ENCODE measurements at regions not wholly inside any gene's neighbourhood (a gene's known extent, or its start where the extent isn't known, plus 50 kb on each side); places are given as distances from the start of the nearest gene placed in this dataset.
A peak's percentile ranks its signal among the peaks of the same experiment; 100 is the strongest.

DNA sequence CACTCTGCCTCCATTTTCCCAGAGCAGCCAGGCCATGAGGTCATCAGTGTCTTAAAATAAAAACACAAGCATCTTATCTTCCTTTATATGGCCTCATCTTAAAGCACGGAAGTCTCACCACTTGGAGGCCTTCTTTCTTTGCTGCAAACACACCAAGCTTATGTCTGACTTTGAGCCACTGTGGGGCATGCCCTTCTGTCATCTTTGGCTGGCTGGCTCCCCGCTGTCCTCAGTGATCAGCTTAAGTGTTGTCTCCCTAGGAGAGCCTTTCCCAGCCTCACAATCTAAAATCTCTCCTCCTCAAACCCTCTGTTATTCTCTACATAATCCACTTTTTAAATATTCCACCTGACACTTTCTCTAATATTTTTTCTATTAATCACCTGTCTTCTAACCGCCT, 191.6 kb upstream of the TTC29 start:
- TF ChIP-seq POLR2A (IDR thresholded peaks at IDR 0.05; ENCODE audit: extremely low read depth, insufficient read length) (no peak), MYC (IDR thresholded peaks at IDR 0.05; ENCODE audit: low read depth, low read length) (no peak)
- TF ChIP-seq, protein P1, sequence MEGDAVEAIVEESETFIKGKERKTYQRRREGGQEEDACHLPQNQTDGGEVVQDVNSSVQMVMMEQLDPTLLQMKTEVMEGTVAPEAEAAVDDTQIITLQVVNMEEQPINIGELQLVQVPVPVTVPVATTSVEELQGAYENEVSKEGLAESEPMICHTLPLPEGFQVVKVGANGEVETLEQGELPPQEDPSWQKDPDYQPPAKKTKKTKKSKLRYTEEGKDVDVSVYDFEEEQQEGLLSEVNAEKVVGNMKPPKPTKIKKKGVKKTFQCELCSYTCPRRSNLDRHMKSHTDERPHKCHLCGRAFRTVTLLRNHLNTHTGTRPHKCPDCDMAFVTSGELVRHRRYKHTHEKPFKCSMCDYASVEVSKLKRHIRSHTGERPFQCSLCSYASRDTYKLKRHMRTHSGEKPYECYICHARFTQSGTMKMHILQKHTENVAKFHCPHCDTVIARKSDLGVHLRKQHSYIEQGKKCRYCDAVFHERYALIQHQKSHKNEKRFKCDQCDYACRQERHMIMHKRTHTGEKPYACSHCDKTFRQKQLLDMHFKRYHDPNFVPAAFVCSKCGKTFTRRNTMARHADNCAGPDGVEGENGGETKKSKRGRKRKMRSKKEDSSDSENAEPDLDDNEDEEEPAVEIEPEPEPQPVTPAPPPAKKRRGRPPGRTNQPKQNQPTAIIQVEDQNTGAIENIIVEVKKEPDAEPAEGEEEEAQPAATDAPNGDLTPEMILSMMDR (IDR thresholded peaks at IDR 0.05; ENCODE audit: low read depth, low read length) = no peak
- TF ChIP-seq, protein P2, sequence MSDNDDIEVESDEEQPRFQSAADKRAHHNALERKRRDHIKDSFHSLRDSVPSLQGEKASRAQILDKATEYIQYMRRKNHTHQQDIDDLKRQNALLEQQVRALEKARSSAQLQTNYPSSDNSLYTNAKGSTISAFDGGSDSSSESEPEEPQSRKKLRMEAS (IDR thresholded peaks at IDR 0.05; ENCODE audit: low read depth, low read length) = no peak
- no peak for DNase-seq (ENCODE audit: low read depth)

DNA sequence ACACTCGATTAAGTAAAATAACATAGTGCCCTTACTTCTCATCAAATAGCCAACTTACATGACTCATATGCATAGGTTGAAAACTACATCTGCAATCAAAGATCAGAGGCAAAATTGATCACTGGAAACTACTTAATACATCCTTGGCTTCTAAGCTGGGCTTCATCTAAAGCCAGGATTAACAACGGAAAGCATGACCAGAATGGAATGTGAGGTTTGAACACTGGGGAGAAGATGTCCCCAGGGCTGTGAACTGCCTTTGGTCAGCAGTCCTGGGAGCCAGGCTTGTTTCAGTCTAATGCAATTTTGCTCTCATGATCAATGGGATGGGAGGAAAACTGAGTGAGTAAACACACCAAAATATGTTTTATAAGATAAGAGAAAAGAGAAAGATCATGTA, 192.5 kb upstream of the TTC29 start:
- no peak for TF ChIP-seq POLR2A (IDR thresholded peaks at IDR 0.05; ENCODE audit: extremely low read depth, insufficient read length)
- no peak for DNase-seq (ENCODE audit: low read depth)
- H3K4me3 ChIP-seq (ENCODE audit: low read depth, low read length) = no peak overlapping the region

More for the DNA sequence above, 191.6 kb upstream of the TTC29 start:
- H3K4me3 ChIP-seq (ENCODE audit: low read depth, low read length) = no peak overlapping the region

DNA sequence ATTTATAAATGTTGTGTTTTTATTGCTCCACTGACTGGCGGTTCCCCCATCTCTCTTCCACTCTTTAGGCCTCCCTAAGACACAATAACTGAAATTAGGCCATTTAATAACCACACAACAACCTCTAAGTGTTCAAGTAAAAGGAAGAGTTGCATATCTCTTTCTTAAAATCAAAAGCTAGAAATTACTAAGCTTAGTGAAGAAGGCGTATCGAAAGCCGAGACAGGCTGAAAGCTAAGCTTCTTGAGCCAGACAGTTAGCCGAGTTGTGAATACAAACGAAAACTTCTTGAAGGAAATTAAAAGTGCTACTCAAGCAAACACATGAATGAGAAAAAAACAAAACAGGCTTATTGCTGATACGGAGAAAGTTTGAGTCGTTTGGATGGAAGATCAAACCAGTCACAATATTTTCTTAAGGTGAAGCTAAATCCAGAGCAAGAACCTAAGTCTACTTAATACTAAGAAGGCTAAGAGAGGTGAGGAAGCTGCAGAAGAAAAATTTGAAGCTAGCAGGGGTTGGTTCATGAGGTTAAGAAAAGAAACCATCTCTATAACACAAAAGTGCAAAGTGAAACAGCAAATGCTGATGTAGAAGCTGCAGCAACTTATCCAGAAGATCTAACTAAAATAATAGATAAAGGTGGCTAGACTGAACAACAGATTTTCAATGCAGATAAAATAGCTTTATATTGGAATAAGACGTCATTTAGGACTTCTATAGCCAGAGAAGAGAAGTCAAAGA, 194.0 kb upstream of the TTC29 start:
- no peak for DNase-seq (ENCODE audit: low read depth)
- H3K4me3 ChIP-seq (ENCODE audit: low read depth, low read length) = no peak overlapping the region
- TF ChIP-seq, protein P1 (IDR thresholded peaks at IDR 0.05; ENCODE audit: low read depth, low read length) = no peak
- TF ChIP-seq, protein P2 (IDR thresholded peaks at IDR 0.05; ENCODE audit: low read depth, low read length) = no peak
- TF ChIP-seq MYC (IDR thresholded peaks at IDR 0.05; ENCODE audit: low read depth, low read length) = no peak
- no peak for TF ChIP-seq POLR2A (IDR thresholded peaks at IDR 0.05; ENCODE audit: extremely low read depth, insufficient read length)

DNA sequence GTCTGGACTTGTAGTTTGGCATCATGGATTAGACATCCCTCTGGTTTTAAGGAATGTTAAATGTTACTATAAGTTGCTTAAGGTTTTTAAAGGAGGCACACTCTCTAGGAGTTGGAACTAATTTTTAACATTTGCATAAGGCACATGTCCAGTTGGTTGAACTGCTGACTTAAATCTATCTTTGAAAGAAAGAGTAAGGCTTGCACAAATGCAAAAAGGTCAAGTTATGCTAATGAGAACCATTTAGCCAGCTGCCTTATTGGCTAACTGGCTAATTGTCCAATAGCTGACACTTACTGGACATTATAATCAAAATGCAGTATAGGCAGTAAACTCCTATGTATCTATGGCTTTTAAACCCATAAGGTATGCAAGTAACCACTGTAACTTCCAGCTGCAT, 206.1 kb upstream of the TTC29 start:
- no peak overlapping the region for H3K4me3 ChIP-seq (ENCODE audit: low read depth, low read length)
- TF ChIP-seq MYC (IDR thresholded peaks at IDR 0.05; ENCODE audit: low read depth, low read length) (no peak), POLR2A (IDR thresholded peaks at IDR 0.05; ENCODE audit: extremely low read depth, insufficient read length) (no peak)
- TF ChIP-seq, protein P1 (IDR thresholded peaks at IDR 0.05; ENCODE audit: low read depth, low read length) = no peak
- TF ChIP-seq, protein P2 (IDR thresholded peaks at IDR 0.05; ENCODE audit: low read depth, low read length) = no peak
- no peak for DNase-seq (ENCODE audit: low read depth)

DNA sequence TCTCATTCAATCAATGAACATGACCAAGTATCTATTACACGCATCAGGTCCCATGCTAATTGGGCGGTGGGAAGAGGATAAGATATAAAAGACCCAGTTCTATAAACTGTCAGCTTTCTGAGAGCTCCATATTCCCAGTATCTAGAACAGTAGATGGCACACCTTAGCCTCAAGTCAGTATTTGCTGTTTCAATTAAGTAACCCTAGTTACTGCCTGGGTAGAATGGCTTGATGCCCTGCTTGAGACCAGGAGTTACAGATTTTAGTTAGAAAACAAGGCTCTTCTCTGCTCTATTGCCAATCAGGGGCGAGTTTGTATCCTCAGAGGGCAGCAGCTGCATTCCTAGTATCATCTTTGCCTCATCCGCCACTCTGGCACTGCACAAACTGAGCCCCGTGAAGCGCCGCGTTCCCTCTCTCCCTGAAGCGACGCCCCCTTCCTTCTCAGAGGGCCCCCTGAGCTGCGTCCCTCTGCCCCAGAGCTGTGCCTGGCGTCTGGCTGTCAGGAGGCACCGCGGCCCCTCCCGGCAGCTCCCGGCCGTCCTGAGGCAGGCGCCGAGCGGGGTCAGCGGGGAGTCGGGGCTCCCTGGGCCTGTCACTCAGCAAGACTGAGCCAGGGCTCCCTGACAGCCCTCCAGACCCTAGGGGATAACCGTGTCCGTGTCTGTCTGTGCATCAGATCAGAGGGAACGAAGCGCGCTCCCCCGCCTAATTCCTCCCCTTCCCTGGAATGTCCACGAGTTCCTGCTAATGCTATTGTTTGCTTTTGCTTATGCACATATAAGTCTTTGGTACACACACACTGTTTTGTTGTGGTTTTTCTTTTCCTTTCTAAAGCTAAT, 212.4 kb upstream of the TTC29 start:
- no peak for TF ChIP-seq POLR2A (IDR thresholded peaks at IDR 0.05; ENCODE audit: extremely low read depth, insufficient read length)
- TF ChIP-seq, protein P1 (IDR thresholded peaks at IDR 0.05; ENCODE audit: low read depth, low read length) = no peak
- no peak for TF ChIP-seq MYC (IDR thresholded peaks at IDR 0.05; ENCODE audit: low read depth, low read length)
- TF ChIP-seq, protein P2 (IDR thresholded peaks at IDR 0.05; ENCODE audit: low read depth, low read length) = no peak
- no peak overlapping the region for H3K4me3 ChIP-seq (ENCODE audit: low read depth, low read length)
- no peak for DNase-seq (ENCODE audit: low read depth)

DNA sequence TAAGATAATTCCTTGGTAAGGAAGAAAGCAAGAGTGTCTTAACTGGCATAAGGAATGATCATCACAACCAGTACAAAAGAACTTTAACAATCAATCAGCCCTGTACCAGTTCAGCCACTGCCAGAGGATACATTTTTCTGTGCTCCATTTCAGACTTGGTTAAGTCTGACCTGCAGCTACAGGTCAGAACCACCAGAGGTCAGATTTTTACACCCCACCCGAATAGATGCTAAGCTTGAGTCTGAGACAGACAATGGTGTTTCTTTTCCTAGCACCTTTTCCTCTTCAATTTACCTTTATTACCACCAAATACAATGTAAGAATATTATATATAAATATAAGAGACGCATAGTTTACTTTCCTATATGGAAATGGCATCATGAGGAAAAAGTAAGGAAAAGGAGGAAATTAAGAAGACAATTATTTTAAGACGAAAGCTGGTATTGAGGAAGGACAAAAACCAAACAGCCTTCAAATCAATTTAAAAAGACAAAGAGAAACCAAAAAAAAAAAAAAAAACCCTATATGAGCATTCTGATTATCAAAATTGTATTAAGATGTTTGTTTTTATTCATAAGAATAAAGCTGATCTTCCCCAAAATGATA, 215.3 kb upstream of the TTC29 start:
- peak; percentile 44 for DNase-seq (ENCODE audit: low read depth)
- no peak overlapping the region for H3K4me3 ChIP-seq (ENCODE audit: low read depth, low read length)
- TF ChIP-seq, protein P2 (IDR thresholded peaks at IDR 0.05; ENCODE audit: low read depth, low read length) = no peak
- TF ChIP-seq, protein P1 (IDR thresholded peaks at IDR 0.05; ENCODE audit: low read depth, low read length) = peak; percentile 77
- TF ChIP-seq MYC (IDR thresholded peaks at IDR 0.05; ENCODE audit: low read depth, low read length) (no peak), POLR2A (IDR thresholded peaks at IDR 0.05; ENCODE audit: extremely low read depth, insufficient read length) (no peak)
